Caco-2 (cell line): ENCODE measurements at regions not wholly inside any gene's neighbourhood (a gene's known extent, or its start where the extent isn't known, plus 50 kb on each side); places are given as distances from the start of the nearest gene placed in this dataset.

ENCODE experiments used
- BruUV-seq: library from RNA; stranded (reverse); fragments of 400-500 nt; replicated peaks from 2 replicates; lab custom pipeline; 2021; lab: Mats Ljungman, UMichigan
- CTCF ChIA-PET: fragments of 300-600 bp; sonication (Branson Sonifier 250); formaldehyde crosslinking; loops from one replicate; lab custom pipeline; 2022; ENCODE audit warnings: antibody characterized with exemption; lab: Charles Lee
- POLR2A ChIA-PET: fragments of 300-600 bp; sonication (Branson Sonifier 250); formaldehyde crosslinking; loops from one replicate; lab custom pipeline; 2022; ENCODE audit warnings: antibody characterized with exemption; lab: Charles Lee
- DNase-seq, 2 experiments: peaks; one replicate each; pipeline versions ENCODE4 v3.0.0 to v3.0.0-alpha.2; 2020 to 2022
- H3K27me3 ChIP-seq: replicated peaks from 2 replicates; pipeline ENCODE4 v1.6.0; 2011; ENCODE audit warnings: low read length; ENCODE audit not compliant: control insufficient read depth, insufficient read depth
- H3K36me3 ChIP-seq: 2 replicates; pipeline ENCODE4 v1.5.1; 2011; ENCODE audit warnings: low read length; ENCODE audit not compliant: control insufficient read depth, insufficient read depth
- H3K4me1 ChIP-seq: fragments of 250-450 bp; sonication (Bioruptor Pico); 2 replicates; pipeline ENCODE4 v1.5.1; 2020; ENCODE audit warnings: mild to moderate bottlenecking
- H3K4me3 ChIP-seq: 2 replicates; pipeline ENCODE4 v1.5.1; 2011; ENCODE audit warnings: low read depth, mild to moderate bottlenecking, control low read depth, low read length
- H3K9me3 ChIP-seq: fragments of 250-450 bp; sonication (Bioruptor Pico); 2 replicates; pipeline ENCODE4 v1.5.1; 2020; ENCODE audit warnings: mild to moderate bottlenecking, moderate library complexity
- H3K27ac Mint-ChIP-seq: one replicate; pipeline ENCODE4 v1.8.0; 2022; ENCODE audit warnings: mixed read lengths; ENCODE audit not compliant: unreplicated experiment
- H3K27me3 Mint-ChIP-seq: one replicate; pipeline ENCODE4 v1.8.0; 2022; ENCODE audit warnings: mixed read lengths; ENCODE audit not compliant: insufficient read depth, unreplicated experiment
- H3K36me3 Mint-ChIP-seq: one replicate; pipeline ENCODE4 v1.8.0; 2022; ENCODE audit warnings: mild to moderate bottlenecking, mixed read lengths; ENCODE audit not compliant: insufficient read depth, unreplicated experiment
- H3K4me1 Mint-ChIP-seq: one replicate; pipeline ENCODE4 v1.8.0; 2022; ENCODE audit warnings: low read depth, mixed read lengths; ENCODE audit not compliant: unreplicated experiment
- H3K4me3 Mint-ChIP-seq: one replicate; pipeline ENCODE4 v1.8.0; 2022; ENCODE audit warnings: mild to moderate bottlenecking, moderate library complexity, mixed read lengths; ENCODE audit not compliant: unreplicated experiment
- H3K9me3 Mint-ChIP-seq: one replicate; pipeline ENCODE4 v1.8.0; 2022; ENCODE audit warnings: mixed read lengths; ENCODE audit not compliant: unreplicated experiment
- intact Hi-C: fragments of 100-400 bp; cut with micrococcal nuclease; formaldehyde crosslinking; loops from one replicate; pipeline ENCODE4 v1.10.0; 2022; ENCODE audit not compliant: unreplicated experiment
- TF ChIP-seq, protein P1 (sequence below), 2 experiments: fragments of 200-600 bp in 1 of 2; IDR thresholded peaks; 1 replicate in 1 of 2; 2 replicates in 1 of 2; pipeline versions ENCODE4 v1.5.1 to v1.8.0; 2011 to 2022; ENCODE audit warnings: antibody characterized with exemption in 1 of 2, control low read depth in 1 of 2, inconsistent platforms in 1 of 2, low read depth in 1 of 2, low read length in 1 of 2, mild to moderate bottlenecking in 1 of 2, moderate library complexity in 1 of 2; ENCODE audit not compliant: insufficient read depth in 1 of 2, severe bottlenecking in 1 of 2, unreplicated experiment in 1 of 2

DNA sequence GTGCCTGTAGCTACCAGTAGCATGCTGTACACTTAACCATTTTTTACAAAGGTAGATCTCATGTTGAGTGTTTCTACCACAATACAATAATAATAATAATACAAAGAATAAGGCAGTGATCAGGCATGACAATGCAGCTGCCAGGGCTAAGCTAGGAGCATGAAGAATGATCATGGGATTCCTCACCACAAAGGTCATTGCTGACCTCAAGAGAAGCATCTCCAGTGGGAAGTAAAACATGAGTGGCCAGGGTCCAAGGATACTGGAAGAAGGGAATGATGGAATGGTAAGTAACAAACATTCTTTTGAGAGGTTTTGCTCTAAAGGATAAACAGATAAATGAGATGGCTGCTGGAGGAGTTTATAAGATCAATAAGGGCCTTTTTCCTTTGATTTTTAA is 591.1 kb downstream of the TNS3 start:
- H3K9me3 ChIP-seq: no peaks in the 10 kb centered on the region
- intact Hi-C loops: no loop called here
- no peaks in the 10 kb centered on the region for H3K9me3 Mint-ChIP-seq
- H3K27me3 ChIP-seq: no peaks in the 10 kb centered on the region
- DNase-seq: no peak
- CTCF ChIA-PET: no interaction called here
- no peaks in the 10 kb centered on the region for H3K4me1 ChIP-seq
- TF ChIP-seq, protein P1, sequence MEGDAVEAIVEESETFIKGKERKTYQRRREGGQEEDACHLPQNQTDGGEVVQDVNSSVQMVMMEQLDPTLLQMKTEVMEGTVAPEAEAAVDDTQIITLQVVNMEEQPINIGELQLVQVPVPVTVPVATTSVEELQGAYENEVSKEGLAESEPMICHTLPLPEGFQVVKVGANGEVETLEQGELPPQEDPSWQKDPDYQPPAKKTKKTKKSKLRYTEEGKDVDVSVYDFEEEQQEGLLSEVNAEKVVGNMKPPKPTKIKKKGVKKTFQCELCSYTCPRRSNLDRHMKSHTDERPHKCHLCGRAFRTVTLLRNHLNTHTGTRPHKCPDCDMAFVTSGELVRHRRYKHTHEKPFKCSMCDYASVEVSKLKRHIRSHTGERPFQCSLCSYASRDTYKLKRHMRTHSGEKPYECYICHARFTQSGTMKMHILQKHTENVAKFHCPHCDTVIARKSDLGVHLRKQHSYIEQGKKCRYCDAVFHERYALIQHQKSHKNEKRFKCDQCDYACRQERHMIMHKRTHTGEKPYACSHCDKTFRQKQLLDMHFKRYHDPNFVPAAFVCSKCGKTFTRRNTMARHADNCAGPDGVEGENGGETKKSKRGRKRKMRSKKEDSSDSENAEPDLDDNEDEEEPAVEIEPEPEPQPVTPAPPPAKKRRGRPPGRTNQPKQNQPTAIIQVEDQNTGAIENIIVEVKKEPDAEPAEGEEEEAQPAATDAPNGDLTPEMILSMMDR (IDR thresholded peaks at IDR 0.05; ENCODE audit: insufficient read depth in 1 of 2, low read depth in 1 of 2, low read length in 1 of 2, severe bottlenecking in 1 of 2, unreplicated experiment in 1 of 2): no peak
- H3K36me3 ChIP-seq: no peaks in the 10 kb centered on the region
- H3K4me1 Mint-ChIP-seq: no peaks in the 10 kb centered on the region
- H3K27ac Mint-ChIP-seq: no peak overlapping the region
- no peaks in the 10 kb centered on the region for H3K36me3 Mint-ChIP-seq
- no peaks in the 10 kb centered on the region for H3K27me3 Mint-ChIP-seq
- H3K4me3 Mint-ChIP-seq: no peak overlapping the region
- BruUV-seq: no TSS peak
- H3K4me3 ChIP-seq: no peak overlapping the region
- POLR2A ChIA-PET: no interaction called here

DNA sequence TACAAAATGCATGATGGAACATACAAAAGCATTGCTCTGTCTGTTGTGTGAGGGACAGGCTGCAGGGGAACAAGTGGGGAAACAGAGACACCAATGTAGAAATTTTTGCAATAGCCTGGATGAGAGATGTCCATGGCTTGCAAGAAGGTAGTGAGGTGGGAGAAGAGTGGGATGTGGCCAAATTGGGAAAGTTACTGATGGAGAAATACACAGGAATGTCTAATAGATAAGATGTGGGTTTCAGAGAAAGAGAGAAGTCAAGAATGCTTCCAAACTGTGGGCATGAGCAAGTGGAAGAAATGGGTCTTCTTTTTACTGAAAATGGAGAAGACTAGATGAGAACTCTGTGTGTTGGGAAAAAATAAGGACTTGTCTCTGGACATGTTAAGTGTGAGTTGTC is 592.7 kb downstream of the TNS3 start:
- Mint-ChIP-seq H3K4me1 (no peaks in the 10 kb centered on the region), H3K4me3 (no peak overlapping the region), H3K36me3 (no peaks in the 10 kb centered on the region), H3K27me3 (no peaks in the 10 kb centered on the region), H3K9me3 (no peaks in the 10 kb centered on the region), H3K27ac (no peak overlapping the region)
- no peak for DNase-seq
- ChIA-PET POLR2A (no interaction called here), CTCF (no interaction called here)
- no TSS peak for BruUV-seq
- no peaks in the 10 kb centered on the region for H3K36me3 ChIP-seq
- H3K4me3 ChIP-seq: no peak overlapping the region
- intact Hi-C loops: no loop called here
- TF ChIP-seq, protein P1 (IDR thresholded peaks at IDR 0.05; ENCODE audit: insufficient read depth in 1 of 2, low read depth in 1 of 2, low read length in 1 of 2, severe bottlenecking in 1 of 2, unreplicated experiment in 1 of 2): no peak
- H3K4me1 ChIP-seq: no peaks in the 10 kb centered on the region
- H3K27me3 ChIP-seq: no peaks in the 10 kb centered on the region
- H3K9me3 ChIP-seq: no peaks in the 10 kb centered on the region

DNA sequence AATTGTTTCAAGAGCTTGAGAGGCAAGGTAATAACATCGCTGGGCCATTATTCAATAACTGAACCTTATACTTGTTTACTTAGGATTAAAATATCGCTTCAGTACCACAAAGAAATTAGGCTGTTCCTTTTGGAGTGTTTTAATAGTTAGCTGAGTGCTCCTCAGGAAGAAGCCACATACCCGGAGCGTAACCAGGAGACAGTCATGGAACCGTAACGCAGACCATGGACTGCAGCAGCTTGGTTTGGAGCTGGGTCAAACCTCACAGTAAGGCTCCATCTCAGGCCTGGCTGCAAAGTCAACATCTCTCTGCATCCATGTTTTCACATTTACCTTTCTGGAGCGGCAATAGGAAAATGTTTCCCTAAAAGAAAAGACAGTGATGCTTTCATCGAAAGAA is 599.0 kb downstream of the TNS3 start:
- Mint-ChIP-seq H3K9me3 (no peaks in the 10 kb centered on the region), H3K27ac (no peak overlapping the region), H3K4me3 (no peak overlapping the region), H3K27me3 (peaks cover 10% of the 10 kb centered on the region), H3K4me1 (no peaks in the 10 kb centered on the region), H3K36me3 (no peaks in the 10 kb centered on the region)
- CTCF ChIA-PET: no interaction called here
- Histone ChIP-seq H3K4me3 (no peak overlapping the region), H3K36me3 (no peaks in the 10 kb centered on the region), H3K27me3 (no peaks in the 10 kb centered on the region), H3K9me3 (no peaks in the 10 kb centered on the region), H3K4me1 (no peaks in the 10 kb centered on the region)
- intact Hi-C loops: no loop called here
- POLR2A ChIA-PET: no interaction called here
- no TSS peak for BruUV-seq
- TF ChIP-seq, protein P1 (IDR thresholded peaks at IDR 0.05; ENCODE audit: insufficient read depth in 1 of 2, low read depth in 1 of 2, low read length in 1 of 2, severe bottlenecking in 1 of 2, unreplicated experiment in 1 of 2): no peak
- no peak for DNase-seq
